GM19372 (cell line): ENCODE measurements at regions not wholly inside any gene's neighbourhood (a gene's known extent, or its start where the extent isn't known, plus 50 kb on each side); places are given as distances from the start of the nearest gene placed in this dataset.

ENCODE experiments used
- ATAC-seq: cut with Tn5 transposase; IDR thresholded peaks from one replicate; pipeline ENCODE4 v1.9.1; 2021; ENCODE audit warnings: mild to moderate bottlenecking, low read depth, moderate library complexity; ENCODE audit not compliant: unreplicated experiment

DNA sequence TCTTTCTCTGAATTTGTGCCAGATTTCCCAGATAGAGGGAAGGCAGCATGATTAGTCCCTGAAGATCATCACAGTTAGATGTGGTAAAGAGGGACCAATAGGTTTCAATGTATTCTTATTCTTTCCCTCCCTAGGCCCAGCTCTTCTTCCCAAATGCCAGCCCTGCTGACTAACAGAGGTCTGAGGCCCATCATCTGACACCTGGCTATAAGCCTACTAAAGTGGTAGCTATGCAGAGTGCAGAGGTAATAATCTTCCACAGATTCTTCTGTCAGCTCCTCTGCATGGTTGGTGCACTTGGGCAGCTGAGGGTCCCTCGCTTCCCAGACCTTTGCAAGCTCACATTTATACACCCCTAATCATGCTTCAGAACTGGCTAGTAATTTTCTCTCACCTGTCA, 63.7 kb upstream of the PZP start:
- no peak for ATAC-seq

DNA sequence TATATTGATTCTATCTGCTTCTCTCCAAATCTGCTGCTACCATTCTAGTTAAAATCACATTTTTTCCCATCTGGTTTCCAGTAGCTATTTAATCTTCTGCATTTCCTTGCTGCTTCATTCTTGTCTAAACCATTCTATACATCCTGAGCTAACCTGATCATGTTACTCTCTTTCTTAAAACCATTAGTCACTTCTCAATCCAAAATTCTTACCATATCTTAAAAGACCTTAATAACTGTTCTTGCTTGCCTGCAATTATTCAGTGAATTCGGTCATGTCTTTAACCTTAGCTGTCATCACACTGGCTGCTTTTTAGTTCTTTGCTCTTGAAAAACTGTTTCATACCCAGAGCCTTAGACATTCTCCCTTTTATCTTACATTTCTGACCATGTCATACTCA, 56.4 kb upstream of the PZP start:
- no peak for ATAC-seq

DNA sequence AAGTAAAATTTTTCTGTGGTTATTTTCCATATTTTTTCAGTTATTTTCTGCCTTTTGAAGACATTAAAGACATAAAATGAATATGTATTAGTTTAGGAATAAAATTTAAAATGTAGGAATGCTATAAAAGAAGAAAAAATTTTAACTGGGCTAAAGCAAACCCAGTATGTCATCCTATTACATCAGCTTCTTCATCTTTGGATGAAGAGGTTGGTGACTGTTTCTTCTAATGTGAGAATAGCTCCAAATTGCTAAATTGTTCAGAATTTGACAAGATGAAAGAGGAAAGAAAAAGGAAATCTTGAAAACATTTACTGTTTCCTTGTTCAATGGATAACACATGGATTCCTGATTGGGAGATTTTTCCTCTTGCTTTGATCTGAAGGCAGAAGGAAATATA, 52.7 kb upstream of the PZP start:
- no peak for ATAC-seq

DNA sequence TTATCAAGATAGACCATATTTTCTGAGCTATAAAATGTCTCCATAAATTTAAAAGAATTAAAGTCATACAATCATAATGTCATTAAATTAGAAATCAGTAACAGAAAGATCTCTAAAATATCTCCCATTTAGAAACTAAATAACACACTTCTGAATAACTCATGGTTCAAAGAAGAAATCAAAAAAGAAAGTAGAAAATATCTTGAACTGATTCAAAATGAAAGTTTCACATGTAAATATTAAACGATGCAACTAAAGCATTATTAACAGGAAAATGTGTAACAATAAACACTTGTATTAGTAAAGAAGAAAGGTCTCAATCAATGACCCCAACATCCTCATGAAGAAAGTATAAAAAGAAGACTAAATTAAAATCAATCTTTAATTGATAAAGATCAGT, 50.5 kb upstream of the PZP start:
- no peak for ATAC-seq
